H1 (cell line): ENCODE measurements at regions not wholly inside any gene's neighbourhood (a gene's known extent, or its start where the extent isn't known, plus 50 kb on each side); places are given as distances from the start of the nearest gene placed in this dataset.

Experiments
- CTCF ChIA-PET: fragments of 300-600 bp; sonication (Branson Sonifier 250); formaldehyde crosslinking; loops from one replicate; lab custom pipeline; 2021; ENCODE audit not compliant: partially characterized antibody; lab: Charles Lee
- POLR2A ChIA-PET: fragments of 300-600 bp; sonication (Branson Sonifier 250); formaldehyde crosslinking; loops from one replicate; lab custom pipeline; 2021; ENCODE audit warnings: inconsistent platforms; ENCODE audit not compliant: partially characterized antibody; lab: Charles Lee
- DNase-seq, 2 experiments: peaks; one replicate each; pipeline versions ENCODE4 v3.0.0 to v3.0.0-alpha.2; 2010 to 2022; ENCODE audit warnings: low spot score in 2 of 2, low read depth in 1 of 2, mixed read lengths in 1 of 2
- FAIRE-seq: peaks from 2 replicates; lab custom pipeline; 2011; peaks lifted over from hg19 to GRCh38; lab: Jason Lieb, UNC
- H2AFZ ChIP-seq: 2 replicates; pipeline ENCODE4 v1.8.1; 2012; ENCODE audit warnings: low read length, inconsistent platforms
- H2AK5ac ChIP-seq: 2 replicates; pipeline ENCODE4 v1.6.1; 2013; ENCODE audit warnings: low read depth, low read length
- H2BK120ac ChIP-seq: replicated peaks from 2 replicates; pipeline ENCODE3; 2013; ENCODE audit warnings: low read depth, low read length, inconsistent platforms
- H2BK12ac ChIP-seq: 2 replicates; pipeline ENCODE4 v1.6.1; 2013; ENCODE audit warnings: low read depth, low read length
- H2BK15ac ChIP-seq: 2 replicates; pipeline ENCODE4 v1.6.1; 2013; ENCODE audit warnings: low read length
- H2BK20ac ChIP-seq: 2 replicates; pipeline ENCODE4 v1.6.1; 2013; ENCODE audit warnings: low read length
- H2BK5ac ChIP-seq: 2 replicates; pipeline ENCODE4 v1.6.1; 2013; ENCODE audit warnings: low read depth, low read length
- H3K14ac ChIP-seq: 2 replicates; pipeline ENCODE4 v1.6.1; 2013; ENCODE audit warnings: inconsistent platforms; ENCODE audit not compliant: insufficient read length
- H3K18ac ChIP-seq: 2 replicates; pipeline ENCODE4 v1.6.1; 2013; ENCODE audit warnings: low read length; ENCODE audit errors: extremely low read depth
- H3K23ac ChIP-seq: 2 replicates; pipeline ENCODE4 v1.6.1; 2013; ENCODE audit warnings: inconsistent platforms; ENCODE audit not compliant: insufficient read length
- H3K23me2 ChIP-seq: 2 replicates; pipeline ENCODE4 v1.6.1; 2013; ENCODE audit warnings: low read depth, low read length
- H3K27ac ChIP-seq: 2 replicates; pipeline ENCODE4 v1.6.1; 2011; ENCODE audit warnings: low read depth, low read length, inconsistent platforms
- H3K27me3 ChIP-seq, 4 experiments: replicated peaks in 1 of 4; 1 replicate in 1 of 4; 2 replicates in 3 of 4; pipeline versions ENCODE4 v1.6.1 to v1.8.1; 2011 to 2013; ENCODE audit warnings: low read length in 3 of 4, mild to moderate bottlenecking in 3 of 4, inconsistent platforms in 2 of 4, mixed read lengths in 2 of 4, moderate library complexity in 1 of 4; ENCODE audit not compliant: control insufficient read depth in 3 of 4, insufficient read depth in 3 of 4; ENCODE audit errors: extremely low read depth in 1 of 4
- H3K36me3 ChIP-seq, 4 experiments: 2 replicates each; pipeline versions ENCODE4 v1.6.1 to v1.8.1; 2011 to 2013; ENCODE audit warnings: mild to moderate bottlenecking in 4 of 4, low read length in 3 of 4, moderate library complexity in 2 of 4, control low read depth in 1 of 4, inconsistent platforms in 1 of 4; ENCODE audit not compliant: insufficient read depth in 4 of 4, control insufficient read depth in 2 of 4
- H3K4ac ChIP-seq: replicated peaks from 2 replicates; pipeline ENCODE3; 2013; ENCODE audit warnings: low read length, low read depth, mixed read lengths, inconsistent platforms; ENCODE audit not compliant: insufficient read length
- H3K4me1 ChIP-seq, 4 experiments: replicated peaks in 1 of 4; 1 replicate in 1 of 4; 2 replicates in 3 of 4; pipeline versions ENCODE4 v1.6.1 to v1.8.1; 2011 to 2013; ENCODE audit warnings: low read length in 3 of 4, inconsistent platforms in 2 of 4, mixed read lengths in 1 of 4; ENCODE audit not compliant: insufficient read depth in 4 of 4, control insufficient read depth in 3 of 4
- H3K4me2 ChIP-seq, 2 experiments: 2 replicates each; pipeline versions ENCODE4 v1.6.1 to v1.8.1; 2011 to 2013; ENCODE audit warnings: low read depth in 2 of 2, low read length in 2 of 2, control low read depth in 1 of 2, inconsistent platforms in 1 of 2, mild to moderate bottlenecking in 1 of 2; ENCODE audit not compliant: insufficient read depth in 1 of 2
- H3K4me3 ChIP-seq, 4 experiments: fragments of 200-600, 300-600 bp in 1 of 4; sonication (generic), shearing (Covaris generic), sonication (Bioruptor Twin) in 1 of 4; 2 replicates each; pipeline versions ENCODE4 v1.5.1 to v1.8.1; 2011 to 2016; ENCODE audit warnings: low read length in 4 of 4, low read depth in 3 of 4, control low read depth in 2 of 4, inconsistent platforms in 2 of 4, mild to moderate bottlenecking in 2 of 4, mixed read lengths in 1 of 4, moderate library complexity in 1 of 4; ENCODE audit not compliant: insufficient read depth in 2 of 4; ENCODE audit errors: extremely low read depth in 1 of 4
- H3K56ac ChIP-seq: replicated peaks from 2 replicates; pipeline ENCODE3; 2013; ENCODE audit warnings: low read depth, mild to moderate bottlenecking, mixed read lengths, low read length, inconsistent platforms; ENCODE audit not compliant: insufficient read length
- H3K79me1 ChIP-seq: 2 replicates; pipeline ENCODE4 v1.6.1; 2013; ENCODE audit warnings: low read depth, low read length, control low read depth
- H3K79me2 ChIP-seq, 2 experiments: 2 replicates each; pipeline versions ENCODE4 v1.6.1 to v1.8.1; 2012 to 2013; ENCODE audit warnings: low read length in 2 of 2, mild to moderate bottlenecking in 2 of 2, inconsistent platforms in 1 of 2; ENCODE audit not compliant: insufficient read depth in 2 of 2, control insufficient read depth in 1 of 2
- H3K9ac ChIP-seq, 4 experiments: replicated peaks in 1 of 4; 1 replicate in 1 of 4; 2 replicates in 3 of 4; pipeline versions ENCODE4 v1.6.1 to v1.8.1; 2011 to 2013; ENCODE audit warnings: low read depth in 3 of 4, low read length in 3 of 4, control low read depth in 2 of 4, mild to moderate bottlenecking in 2 of 4, moderate library complexity in 2 of 4, inconsistent platforms in 1 of 4; ENCODE audit errors: extremely low read depth in 1 of 4
- H3K9me3 ChIP-seq, 2 experiments: 2 replicates each; pipeline versions ENCODE4 v1.6.1 to v1.8.1; 2012 to 2013; ENCODE audit warnings: mild to moderate bottlenecking in 2 of 2, moderate library complexity in 2 of 2, control low read depth in 1 of 2, inconsistent platforms in 1 of 2, low read depth in 1 of 2, low read length in 1 of 2, mixed read lengths in 1 of 2; ENCODE audit not compliant: insufficient read depth in 2 of 2
- H4K20me1 ChIP-seq, 2 experiments: replicated peaks in 1 of 2; 2 replicates each; pipeline versions ENCODE3 to v1.8.1; 2011 to 2013; ENCODE audit warnings: inconsistent platforms in 2 of 2, low read length in 2 of 2, mild to moderate bottlenecking in 1 of 2; ENCODE audit not compliant: insufficient read depth in 2 of 2, control insufficient read depth in 1 of 2
- H4K5ac ChIP-seq: 2 replicates; pipeline ENCODE4 v1.6.1; 2013; ENCODE audit warnings: low read length, low read depth, mixed read lengths, inconsistent platforms; ENCODE audit not compliant: insufficient read length
- H4K8ac ChIP-seq: 2 replicates; pipeline ENCODE4 v1.8.0; 2013; ENCODE audit warnings: mild to moderate bottlenecking, moderate library complexity, low read length, inconsistent platforms; ENCODE audit not compliant: insufficient read depth; ENCODE audit errors: extremely low read depth
- H4K91ac ChIP-seq: replicated peaks from 2 replicates; pipeline ENCODE3; 2013; ENCODE audit warnings: low read length, mixed read lengths, inconsistent platforms; ENCODE audit not compliant: insufficient read length
- BACH1 ChIP-seq: IDR thresholded peaks from 2 replicates; pipeline ENCODE4 v1.6.1; 2012; ENCODE audit warnings: low read length, improper control_type of control experiment
- PHF8 ChIP-seq: fragments of 200-600 bp; sonication (generic); conservative IDR thresholded peaks from 2 replicates; pipeline ENCODE4 v1.7.1; 2012; ENCODE audit warnings: low read depth, mild to moderate bottlenecking, inconsistent platforms, low read length, moderate library complexity
- POU5F1 ChIP-seq: IDR thresholded peaks from 2 replicates; pipeline ENCODE4 v1.6.1; 2011; ENCODE audit warnings: low read depth, mild to moderate bottlenecking, low read length, moderate library complexity
- SIN3A ChIP-seq, 2 experiments: IDR thresholded peaks in 1 of 2; conservative IDR thresholded peaks in 1 of 2; 2 replicates each; pipeline ENCODE4 v1.6.1; 2011 to 2012; ENCODE audit warnings: low read length in 2 of 2, improper control_type of control experiment in 1 of 2, low read depth in 1 of 2, mild to moderate bottlenecking in 1 of 2
- SIX5 ChIP-seq: IDR thresholded peaks from 2 replicates; pipeline ENCODE4 v1.6.1; 2011; ENCODE audit warnings: mild to moderate bottlenecking, low read depth, low read length
- SUZ12 ChIP-seq: fragments of 200-600 bp; sonication (generic); IDR thresholded peaks from 2 replicates; pipeline ENCODE4 v1.6.1; 2012; ENCODE audit warnings: mild to moderate bottlenecking, inconsistent platforms, low read length, moderate library complexity, mixed read lengths
- WGBS, 2 experiments: shearing (Covaris generic) in 1 of 2; methylation state at CpG; one replicate each; pipeline versions ENCODE4 v1.1.6 to v1.1.7; 2013 to 2015; ENCODE audit warnings: low lambda C conversion rate in 2 of 2, mixed read lengths in 2 of 2, inconsistent platforms in 1 of 2, low coverage in 1 of 2, missing lambda C conversion rate in 1 of 2; ENCODE audit not compliant: insufficient replicate concordance in 2 of 2, insufficient coverage in 1 of 2, insufficient read length in 1 of 2; ENCODE audit errors: extremely low coverage in 1 of 2, missing lambda C conversion rate in 1 of 2; 5-methylcytosine and 5-hydroxymethylcytosine counted together

DNA sequence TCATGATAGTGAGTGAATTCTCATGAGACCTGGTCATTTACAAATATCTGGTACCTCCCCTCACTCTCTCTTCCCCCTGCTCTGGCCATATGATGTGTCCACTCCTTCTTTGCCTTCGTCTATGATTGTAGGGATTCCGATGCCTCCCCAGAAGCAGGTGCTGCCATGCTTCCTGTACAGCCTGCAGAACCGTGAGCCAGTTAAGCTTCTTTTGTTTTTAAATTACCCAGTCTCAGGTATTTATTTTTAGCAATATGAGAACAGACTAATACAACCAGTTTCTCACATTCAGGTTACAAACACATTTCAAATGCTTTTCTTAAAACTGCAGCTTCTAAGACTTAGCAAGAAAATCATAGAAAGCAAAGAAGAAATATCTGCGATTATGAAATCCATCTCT is 321.2 kb upstream of the CDH7 start:
- Histone ChIP-seq H3K4ac (no peak overlapping the region), H3K14ac (no peak overlapping the region), H3K36me3 (no peaks in the 10 kb centered on the region), H2AFZ (no peak overlapping the region), H4K8ac (no peak overlapping the region), H3K79me1 (no peaks in the 10 kb centered on the region), H2BK15ac (no peak overlapping the region), H3K27ac (no peak overlapping the region), H3K9me3 (no peaks in the 10 kb centered on the region), H2AK5ac (no peak overlapping the region), H3K9ac (no peak overlapping the region), H3K56ac (no peak overlapping the region), H3K27me3 (no peaks in the 10 kb centered on the region), H4K91ac (no peak overlapping the region), H2BK5ac (no peak overlapping the region), H4K20me1 (no peaks in the 10 kb centered on the region), H3K23me2 (no peaks in the 10 kb centered on the region), H2BK120ac (no peak overlapping the region), H3K79me2 (no peaks in the 10 kb centered on the region), H3K4me1 (no peaks in the 10 kb centered on the region), H3K18ac (no peak overlapping the region), H3K4me2 (no peak overlapping the region), H3K4me3 (no peak overlapping the region), H2BK12ac (no peak overlapping the region), H3K23ac (no peak overlapping the region), H2BK20ac (no peak overlapping the region), H4K5ac (no peak overlapping the region)
- WGBS, 2 experiments, result 93% methylated on average over 4 of the region's 4 CpGs; no CpG with 5 or more reads in 1 of the 2 experiments
- DNase-seq (no peak), FAIRE-seq (no peak)
- TF ChIP-seq SIX5, result no peak
- no peak for TF ChIP-seq SIN3A (conservative IDR thresholded peaks at IDR 0.05 in 1 of 2, IDR thresholded peaks at IDR 0.05 in 1 of 2; ENCODE audit: low read depth in 1 of 2, low read length in 2 of 2)
- TF ChIP-seq PHF8, result no peak
- TF ChIP-seq POU5F1, result no peak
- TF ChIP-seq BACH1, result no peak
- no peak for TF ChIP-seq SUZ12
- POLR2A ChIA-PET, result no interaction called here
- CTCF ChIA-PET, result interaction anchor here (0.7 to 1.5 kb wide), 2 partner anchors 30 to 507 kb away, joined by 3 to 4 read pairs; no protein-coding TSS in a partner anchor
